Hippocampal formation (tissue), 2 donors: ENCODE measurements at regions not wholly inside any gene's neighbourhood (a gene's known extent, or its start where the extent isn't known, plus 50 kb on each side); places are given as distances from the start of the nearest gene placed in this dataset.

Source experiments
- DNase-seq, 2 donors: peaks; one replicate each; lab custom pipeline; 2025; lab: John Stamatoyannopoulos, UW

- no peak for DNase-seq
Observed at GRCh38 chr9:106657926-106658325, 205.0 kb upstream of the ZNF462 start.

GRCh38 chr9:106668534-106668933, 194.4 kb upstream of the ZNF462 start:
- no peak for DNase-seq

GRCh38 chr9:106669835-106670234, 193.1 kb upstream of the ZNF462 start:
- no peak for DNase-seq

- DNase-seq: no peak
Observed at GRCh38 chr9:106670418-106670817, 192.5 kb upstream of the ZNF462 start.

GRCh38 chr9:106675780-106676179, 187.2 kb upstream of the ZNF462 start:
- DNase-seq: no peak

GRCh38 chr9:106677374-106677773, 185.6 kb upstream of the ZNF462 start:
- DNase-seq: no peak

GRCh38 chr9:106677830-106678229, 185.1 kb upstream of the ZNF462 start:
- no peak for DNase-seq

GRCh38 chr9:106678273-106678672, 184.7 kb upstream of the ZNF462 start:
- no peak for DNase-seq

GRCh38 chr9:106682420-106682819, 180.5 kb upstream of the ZNF462 start:
- no peak for DNase-seq

GRCh38 chr9:106683454-106683853, 179.5 kb upstream of the ZNF462 start:
- DNase-seq: no peak

- DNase-seq: no peak
Observed at GRCh38 chr9:106684940-106685695, 177.8 kb upstream of the ZNF462 start.

- DNase-seq: no peak
Observed at GRCh38 chr9:106689089-106689488, 173.9 kb upstream of the ZNF462 start.

GRCh38 chr9:106691627-106692026, 171.3 kb upstream of the ZNF462 start:
- no peak for DNase-seq

- no peak for DNase-seq
Observed at GRCh38 chr9:106693558-106693957, 169.4 kb upstream of the ZNF462 start.

GRCh38 chr9:106696804-106697203, 166.2 kb upstream of the ZNF462 start:
- DNase-seq: no peak

GRCh38 chr9:106697390-106697749, 165.6 kb upstream of the ZNF462 start:
- no peak for DNase-seq

GRCh38 chr9:106697750-106698502, 165.0 kb upstream of the ZNF462 start:
- peak in 1 of 2 donors; percentile 52 for DNase-seq

GRCh38 chr9:106700676-106701075, 162.3 kb upstream of the ZNF462 start:
- no peak for DNase-seq

- no peak for DNase-seq
Observed at GRCh38 chr9:106701611-106702010, 161.4 kb upstream of the ZNF462 start.

GRCh38 chr9:106704056-106704615, 158.8 kb upstream of the ZNF462 start:
- DNase-seq: no peak

- no peak for DNase-seq
Observed at GRCh38 chr9:106707291-106707690, 155.7 kb upstream of the ZNF462 start.

GRCh38 chr9:106707738-106708474, 155.1 kb upstream of the ZNF462 start:
- DNase-seq: no peak
